ENCODE measurements at regions not wholly inside any gene's neighbourhood (a gene's known extent, or its start where the extent isn't known, plus 50 kb on each side); places are given as distances from the start of the nearest gene placed in this dataset.

- TF ChIP-seq CTCF (conservative IDR thresholded peaks at IDR 0.05; ENCODE audit: low read depth) = no peak
- CTCF ChIA-PET = no interaction called here
- no peak for DNase-seq (ENCODE audit: low spot score)
- POLR2A ChIA-PET (ENCODE audit: low non-redundant PET) = no interaction called here
- no peak overlapping the region for H3K27ac ChIP-seq
These were observed 102.2 kb upstream of the CPNE8 start for GRCh38 chr12:39007619-39008018.

GRCh38 chr12:39006286-39006685 lies 100.9 kb upstream of the CPNE8 start:
- POLR2A ChIA-PET (ENCODE audit: low non-redundant PET) = no interaction called here
- no peak overlapping the region for H3K27ac ChIP-seq
- CTCF ChIA-PET = no interaction called here
- no peak for TF ChIP-seq CTCF (conservative IDR thresholded peaks at IDR 0.05; ENCODE audit: low read depth)
- DNase-seq (ENCODE audit: low spot score) = no peak

- DNase-seq (ENCODE audit: low spot score) = no peak
- no peak for TF ChIP-seq CTCF (conservative IDR thresholded peaks at IDR 0.05; ENCODE audit: low read depth)
- no peak overlapping the region for H3K27ac ChIP-seq
- CTCF ChIA-PET = interaction anchor here (0.6 kb wide), 1 partner anchor 88 kb away, joined by 3 read pairs; no protein-coding TSS in a partner anchor
- POLR2A ChIA-PET (ENCODE audit: low non-redundant PET) = no interaction called here
These were observed 100.3 kb upstream of the CPNE8 start for GRCh38 chr12:39005671-39006070.

GRCh38 chr12:39003541-39004155 lies 98.3 kb upstream of the CPNE8 start:
- POLR2A ChIA-PET (ENCODE audit: low non-redundant PET) = no interaction called here

GRCh38 chr12:39000370-39000769 lies 95.0 kb upstream of the CPNE8 start:
- TF ChIP-seq CTCF (conservative IDR thresholded peaks at IDR 0.05; ENCODE audit: low read depth) = no peak
- no peak for DNase-seq (ENCODE audit: low spot score)
- ChIA-PET CTCF (no interaction called here), POLR2A (ENCODE audit: low non-redundant PET) (no interaction called here)
- H3K27ac ChIP-seq = no peak overlapping the region

More at GRCh38 chr12:39003541-39004155, 98.3 kb upstream of the CPNE8 start:
- DNase-seq (ENCODE audit: low spot score) = no peak
- no peak for TF ChIP-seq CTCF (conservative IDR thresholded peaks at IDR 0.05; ENCODE audit: low read depth)
- CTCF ChIA-PET = no interaction called here
- H3K27ac ChIP-seq = no peak overlapping the region

GRCh38 chr12:38998887-38999482 lies 93.6 kb upstream of the CPNE8 start:
- no peak for DNase-seq (ENCODE audit: low spot score)
- ChIA-PET CTCF (interaction anchor here (1.1 kb wide), 1 partner anchor 78 kb away, joined by 4 read pairs; no protein-coding TSS in a partner anchor), POLR2A (ENCODE audit: low non-redundant PET) (no interaction called here)
- H3K27ac ChIP-seq = no peak overlapping the region
- no peak for TF ChIP-seq CTCF (conservative IDR thresholded peaks at IDR 0.05; ENCODE audit: low read depth)

All from RWPE1 (cell line).